ENCODE measurements at regions not wholly inside any gene's neighbourhood (a gene's known extent, or its start where the extent isn't known, plus 50 kb on each side); places are given as distances from the start of the nearest gene placed in this dataset.

DNA sequence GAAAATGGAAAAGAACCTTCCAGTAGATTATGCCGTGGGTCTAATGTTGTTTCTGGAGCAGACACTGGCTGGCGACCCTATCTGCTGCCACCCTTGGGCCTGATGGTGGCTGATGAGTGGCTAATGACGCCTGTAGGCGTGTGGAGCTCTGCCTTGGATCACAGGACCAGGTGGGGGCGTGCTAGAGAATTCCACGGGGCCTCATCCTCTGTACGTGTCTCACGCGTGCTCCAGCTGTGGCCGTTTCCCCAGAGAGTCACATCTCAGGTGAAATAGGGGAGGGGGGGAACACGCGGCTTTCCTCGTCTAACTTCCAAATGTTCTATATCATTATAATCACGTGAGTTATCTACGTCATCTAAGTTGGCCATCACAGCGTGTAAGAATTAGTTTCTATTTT, 160.9 kb upstream of the SMIM21 start:
- no peak for DNase-seq (ENCODE audit: low spot score)

- DNase-seq (ENCODE audit: low spot score): no peak
Measured at GRCh38 chr18:75587131-75587530, 159.6 kb upstream of the SMIM21 start.

DNA sequence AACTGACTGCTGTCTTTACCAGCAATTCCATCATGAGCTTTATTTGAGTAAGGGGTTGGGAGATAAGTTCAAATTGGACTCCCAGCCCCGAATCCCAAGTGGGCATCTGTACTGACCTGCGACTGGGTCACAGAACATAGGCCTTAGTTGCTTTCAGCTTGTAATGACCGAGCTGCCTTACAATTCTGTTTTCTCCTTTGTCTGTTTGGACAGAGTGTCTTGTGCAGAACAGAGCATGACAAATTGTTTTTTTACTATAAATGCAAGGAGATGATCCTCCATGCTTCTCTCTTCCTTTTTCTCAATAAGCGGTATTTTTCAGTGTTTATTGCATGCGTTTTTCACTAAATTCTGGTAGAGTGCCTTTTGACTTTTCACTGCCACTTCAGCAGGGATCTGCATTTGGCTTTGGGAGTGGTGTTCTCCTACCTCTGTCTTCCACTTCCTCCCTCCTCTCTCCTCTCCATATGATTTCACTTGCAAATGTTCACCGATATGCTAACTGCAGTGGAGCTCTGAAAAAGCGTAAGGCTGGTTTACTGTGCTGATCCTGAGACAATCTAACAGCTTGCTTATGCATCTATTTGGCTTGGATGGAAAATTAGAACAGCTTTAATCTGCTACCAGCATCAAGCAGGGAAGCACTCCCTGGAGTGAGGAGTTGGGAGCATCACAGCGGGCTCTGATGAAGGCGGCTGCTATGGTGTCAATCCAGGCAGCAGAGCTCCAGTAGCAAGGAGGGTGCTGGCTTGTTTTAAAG, 158.8 kb upstream of the SMIM21 start:
- no peak for DNase-seq (ENCODE audit: low spot score)

GRCh38 chr18:75582940-75583339, 155.4 kb upstream of the SMIM21 start:
- DNase-seq (ENCODE audit: low spot score): no peak

GRCh38 chr18:75582406-75582821, 154.9 kb upstream of the SMIM21 start:
- no peak for DNase-seq (ENCODE audit: low spot score)

DNA sequence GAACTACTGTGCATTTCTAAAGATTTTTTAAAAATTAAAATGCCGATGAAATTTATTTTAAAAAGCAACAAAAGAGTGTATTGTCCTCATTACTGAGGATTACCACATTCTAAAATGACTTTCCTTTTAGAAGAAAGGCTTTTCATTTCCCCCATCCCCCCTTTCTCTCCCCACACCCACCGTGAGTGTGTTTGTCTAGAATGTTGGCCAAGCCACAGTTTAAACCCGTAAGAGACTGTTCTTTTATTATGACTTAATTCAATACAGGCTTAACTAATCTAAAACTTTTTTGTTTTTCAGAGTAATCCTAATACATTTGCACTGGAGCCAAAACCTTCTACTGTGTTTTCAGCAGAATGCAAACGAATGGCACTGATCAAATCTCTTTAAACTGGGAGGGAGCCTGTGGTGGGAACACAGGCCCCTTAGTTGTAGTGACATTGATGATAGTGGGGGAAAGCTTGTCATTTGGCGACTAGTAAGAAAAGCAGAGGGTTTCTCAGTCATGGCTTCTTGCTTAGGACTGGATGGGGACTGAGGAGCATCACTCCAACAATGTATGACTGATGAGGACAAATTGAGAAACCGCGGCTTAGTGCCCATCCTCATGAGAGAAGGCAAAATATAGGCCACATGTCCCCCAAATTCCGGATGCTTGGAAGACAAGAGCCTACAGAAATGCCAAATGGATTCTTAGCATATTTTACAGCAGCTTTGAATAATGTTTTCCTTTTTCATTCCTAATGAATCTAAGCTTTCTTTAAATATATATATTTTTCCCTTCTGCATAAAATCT, 154.0 kb upstream of the SMIM21 start:
- DNase-seq (ENCODE audit: low spot score): no peak

DNA sequence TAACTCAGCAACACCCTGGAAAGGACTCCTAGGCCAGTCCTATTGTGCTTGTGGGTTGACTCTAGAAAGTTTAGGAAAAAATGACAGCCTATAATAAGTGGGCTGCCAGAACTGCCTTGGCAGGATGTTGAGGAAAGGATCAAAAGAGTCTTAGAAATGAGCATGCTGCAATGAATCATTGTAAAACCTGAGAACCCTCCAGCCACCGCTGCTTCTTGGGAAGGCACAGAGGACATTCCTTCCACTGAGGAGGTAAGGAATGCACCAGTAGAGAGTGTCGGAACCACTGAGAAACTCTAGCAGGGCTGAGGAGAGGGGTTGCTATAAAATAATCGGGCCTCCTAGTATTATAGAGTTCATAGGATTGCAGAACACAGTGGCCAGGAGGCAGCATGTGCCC, 146.7 kb upstream of the SMIM21 start:
- no peak for DNase-seq (ENCODE audit: low spot score)

GRCh38 chr18:75563150-75563549, 135.6 kb upstream of the SMIM21 start:
- no peak for DNase-seq (ENCODE audit: low spot score)

GRCh38 chr18:75562216-75562615, 134.7 kb upstream of the SMIM21 start:
- DNase-seq (ENCODE audit: low spot score): no peak

DNA sequence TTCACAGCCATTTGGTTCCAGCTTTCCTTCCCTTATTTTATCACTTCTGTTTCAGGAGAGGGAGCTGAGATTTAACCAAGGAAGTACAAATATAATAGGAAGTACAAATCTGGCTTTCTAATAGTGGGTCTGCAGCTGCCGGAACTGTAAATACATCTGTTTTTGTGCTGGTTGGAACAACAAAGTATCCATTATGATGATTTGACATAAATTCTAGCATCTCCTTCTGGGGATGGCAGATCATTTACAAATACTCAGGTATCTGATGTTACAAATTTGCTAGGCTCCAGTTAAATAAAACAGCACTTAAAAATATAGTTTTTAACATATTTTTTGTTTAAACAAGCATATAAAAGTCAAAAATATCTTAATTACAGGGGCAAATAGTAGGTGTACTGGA, 131.3 kb upstream of the SMIM21 start:
- DNase-seq (ENCODE audit: low spot score): no peak

DNA sequence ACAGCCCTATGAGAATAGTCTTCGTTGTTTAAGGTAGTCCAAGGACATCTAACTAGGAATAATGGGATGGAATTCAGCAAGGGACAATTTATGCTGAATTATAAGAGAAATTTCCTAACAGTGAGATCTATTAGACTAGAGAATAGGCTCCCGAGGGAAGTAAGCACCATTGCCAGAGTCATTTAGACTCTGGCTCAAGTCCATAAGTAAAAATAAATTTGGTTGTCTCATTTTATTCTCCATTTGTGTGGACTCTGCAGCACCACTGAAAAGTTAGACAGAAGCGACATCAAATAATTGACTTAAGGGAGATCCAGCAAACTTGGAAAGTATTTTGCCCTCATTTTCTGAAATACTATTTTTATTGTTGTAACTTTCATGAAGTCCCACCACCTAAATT, 129.3 kb upstream of the SMIM21 start:
- DNase-seq (ENCODE audit: low spot score): no peak

- DNase-seq (ENCODE audit: low spot score): no peak
Measured at GRCh38 chr18:75554644-75555185, 127.2 kb upstream of the SMIM21 start.

- no peak for DNase-seq (ENCODE audit: low spot score)
Measured at GRCh38 chr18:75554176-75554575, 126.7 kb upstream of the SMIM21 start.

- DNase-seq (ENCODE audit: low spot score): no peak
Measured at GRCh38 chr18:75553021-75553420, 125.5 kb upstream of the SMIM21 start.

DNA sequence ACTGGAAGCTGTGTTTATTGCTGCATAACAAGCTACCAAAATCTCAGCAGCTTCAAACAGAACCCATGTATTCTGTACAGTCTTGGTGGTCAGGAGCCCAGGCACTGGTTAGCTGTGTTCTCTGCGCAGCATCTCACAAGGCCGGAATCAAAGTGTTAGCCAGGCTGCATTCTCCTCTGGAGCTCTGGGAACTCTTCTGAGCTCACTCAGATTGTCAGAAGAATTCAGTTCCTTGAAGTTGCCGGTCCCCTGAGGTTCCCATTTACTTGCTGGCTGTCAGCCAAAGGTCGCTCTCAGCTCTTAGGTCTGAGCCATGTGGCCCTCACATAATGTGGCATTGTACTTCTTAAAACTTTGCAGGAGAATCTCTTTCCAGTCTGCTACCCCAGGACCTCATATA, 123.6 kb upstream of the SMIM21 start:
- no peak for DNase-seq (ENCODE audit: low spot score)

DNA sequence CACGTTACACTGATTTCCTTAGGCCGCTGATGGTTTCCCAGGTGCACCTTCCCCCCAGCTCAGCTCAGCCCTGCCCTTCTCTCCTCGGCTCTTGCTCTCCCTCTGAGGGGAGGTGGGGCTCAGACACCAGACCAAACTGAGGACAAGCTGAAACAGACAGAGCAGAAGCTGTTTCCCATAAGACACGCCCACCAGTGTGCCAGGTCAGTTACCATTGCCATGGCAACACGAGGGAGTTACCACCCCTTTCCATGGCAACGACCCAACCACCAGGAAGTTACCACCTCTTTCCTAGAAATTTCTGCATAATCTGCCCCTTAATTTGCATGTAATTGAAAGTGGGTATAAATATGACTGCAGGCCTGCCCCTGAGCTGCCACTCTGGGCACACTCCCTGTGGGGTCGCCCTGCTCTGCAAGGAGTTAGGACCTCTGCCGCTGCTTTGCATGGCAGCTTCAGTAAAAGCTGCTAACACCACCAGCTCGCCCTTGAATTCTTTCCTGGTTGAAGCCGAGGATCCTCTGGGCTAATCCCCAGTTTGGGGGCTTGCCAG, 120.9 kb upstream of the SMIM21 start:
- DNase-seq (ENCODE audit: low spot score): no peak

- no peak for DNase-seq (ENCODE audit: low spot score)
Measured at GRCh38 chr18:75546964-75547363, 119.5 kb upstream of the SMIM21 start.

GRCh38 chr18:75545189-75545588, 117.7 kb upstream of the SMIM21 start:
- no peak for DNase-seq (ENCODE audit: low spot score)

- no peak for DNase-seq (ENCODE audit: low spot score)
Measured at GRCh38 chr18:75544496-75544895, 117.0 kb upstream of the SMIM21 start.

- DNase-seq (ENCODE audit: low spot score): no peak
Measured at GRCh38 chr18:75544051-75544481, 116.6 kb upstream of the SMIM21 start.

DNA sequence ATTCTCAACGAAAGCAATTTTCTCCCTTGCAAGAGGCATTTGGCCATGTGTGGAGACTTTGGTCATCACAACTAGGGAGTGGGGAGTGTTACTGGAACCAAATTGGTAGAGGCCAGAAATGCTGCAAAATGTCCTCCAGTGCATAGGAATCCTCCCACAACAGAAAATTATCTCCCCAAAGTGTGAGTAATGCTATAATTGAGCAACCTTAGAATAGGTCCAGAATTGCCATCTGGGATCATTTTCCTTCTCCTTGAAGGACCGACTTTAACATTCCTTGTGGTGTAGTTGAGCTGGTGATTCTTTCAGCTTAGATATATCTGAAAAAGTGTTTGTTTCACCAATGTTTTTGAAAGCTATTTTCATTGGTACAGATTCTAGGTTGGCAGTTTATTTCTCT, 111.2 kb upstream of the SMIM21 start:
- DNase-seq (ENCODE audit: low spot score): no peak

DNA sequence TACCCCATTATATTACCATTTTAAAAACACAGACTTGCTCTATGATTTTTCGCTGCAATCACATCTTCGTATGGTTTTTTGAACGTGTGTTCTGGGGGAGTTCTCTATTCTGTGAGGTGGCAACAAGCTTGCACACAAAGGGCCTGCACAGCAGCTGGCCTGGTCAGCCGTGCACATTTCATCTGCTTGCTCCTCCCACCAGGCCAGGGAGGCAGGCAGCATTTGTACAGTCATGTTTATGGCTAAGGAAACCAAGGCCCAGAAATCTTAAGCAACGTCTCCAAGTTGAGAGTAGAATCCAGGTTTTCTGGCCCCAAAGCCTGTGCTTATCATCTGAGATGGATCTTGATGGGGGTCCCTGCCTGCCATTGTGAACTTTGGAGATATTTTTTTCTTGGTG, 106.4 kb upstream of the SMIM21 start:
- no peak for DNase-seq (ENCODE audit: low spot score)

- DNase-seq (ENCODE audit: low spot score): no peak
Measured at GRCh38 chr18:75533209-75533608, 105.7 kb upstream of the SMIM21 start.
